MCF 10A (cell line): ENCODE measurements at regions not wholly inside any gene's neighbourhood (a gene's known extent, or its start where the extent isn't known, plus 50 kb on each side); places are given as distances from the start of the nearest gene placed in this dataset.

Source experiments
- BruUV-seq: library from RNA; stranded (reverse); fragments of 400-500 nt; replicated peaks from 2 replicates; lab custom pipeline; 2021; lab: Mats Ljungman, UMichigan
- CTCF ChIA-PET: fragments of 300-600 bp; sonication (Branson Sonifier 250); formaldehyde crosslinking; extraction: SDS; loops from one replicate; lab custom pipeline; 2021; ENCODE audit warnings: antibody characterized with exemption, inconsistent platforms; lab: Yijun Ruan, JAX
- POLR2A ChIA-PET: fragments of 300-600, 350-650 bp; sonication (Branson Sonifier 250); formaldehyde crosslinking; extraction: SDS; loops from one replicate; lab custom pipeline; 2020; ENCODE audit warnings: antibody characterized with exemption, inconsistent platforms; lab: Yijun Ruan, JAX
- DNase-seq: peaks from one replicate; pipeline ENCODE4 v3.0.0-alpha.2; 2018; ENCODE audit not compliant: unreplicated experiment
- H3K27ac Mint-ChIP-seq: one replicate; pipeline ENCODE4 v1.8.0; 2022; ENCODE audit warnings: mild to moderate bottlenecking, low read depth, mixed read lengths; ENCODE audit not compliant: unreplicated experiment
- H3K27me3 Mint-ChIP-seq: one replicate; pipeline ENCODE4 v1.8.0; 2022; ENCODE audit warnings: mixed read lengths; ENCODE audit not compliant: insufficient read depth, unreplicated experiment
- H3K36me3 Mint-ChIP-seq: one replicate; pipeline ENCODE4 v1.8.0; 2022; ENCODE audit warnings: mild to moderate bottlenecking, moderate library complexity, mixed read lengths; ENCODE audit not compliant: insufficient read depth, unreplicated experiment
- H3K4me1 Mint-ChIP-seq: one replicate; pipeline ENCODE4 v1.8.0; 2022; ENCODE audit warnings: mixed read lengths; ENCODE audit not compliant: insufficient read depth, unreplicated experiment
- H3K4me3 Mint-ChIP-seq: one replicate; pipeline ENCODE4 v1.8.0; 2022; ENCODE audit warnings: mild to moderate bottlenecking, moderate library complexity, mixed read lengths; ENCODE audit not compliant: unreplicated experiment
- H3K9me3 Mint-ChIP-seq: one replicate; pipeline ENCODE4 v1.8.0; 2022; ENCODE audit warnings: mixed read lengths; ENCODE audit not compliant: unreplicated experiment
- intact Hi-C: fragments of 100-400 bp; cut with micrococcal nuclease; formaldehyde crosslinking; loops from 2 replicates; pipeline ENCODE4 v1.14.1; 2022
- TF ChIP-seq, protein P1 (sequence below): fragments of 200-600 bp; IDR thresholded peaks from one replicate; pipeline ENCODE4 v1.8.0; 2022; ENCODE audit warnings: antibody characterized with exemption, mild to moderate bottlenecking; ENCODE audit not compliant: unreplicated experiment

DNA sequence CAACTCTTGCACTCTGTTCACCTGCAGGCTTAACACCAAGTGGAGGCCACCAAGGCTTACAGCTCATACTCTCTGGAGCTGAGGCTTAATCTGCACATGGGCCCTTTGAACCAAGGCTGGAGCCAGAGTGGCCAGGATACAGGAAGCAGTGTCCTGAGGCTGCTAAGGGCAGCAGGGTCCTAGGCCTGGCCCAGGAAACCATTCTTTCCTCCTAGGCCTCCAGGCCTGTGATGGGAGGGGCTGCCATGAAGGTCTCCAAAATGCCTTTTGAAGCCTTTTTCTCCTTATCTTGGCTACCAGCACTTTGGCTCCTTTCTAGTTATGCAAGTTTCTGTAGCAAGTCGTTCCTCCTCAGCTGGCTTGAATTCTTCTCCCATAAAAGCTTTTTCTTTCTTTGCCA lies 68.0 kb upstream of the GNAI1 start:
- no TSS peak for BruUV-seq
- intact Hi-C loops: loop anchor here (10.0 kb wide), 1 partner anchor 618 kb away; no protein-coding TSS in a partner anchor
- no peaks in the 10 kb centered on the region for H3K27me3 Mint-ChIP-seq
- no peak for DNase-seq
- H3K4me3 Mint-ChIP-seq: no peak overlapping the region
- no peaks in the 10 kb centered on the region for H3K4me1 Mint-ChIP-seq
- no peaks in the 10 kb centered on the region for H3K36me3 Mint-ChIP-seq
- TF ChIP-seq, protein P1, sequence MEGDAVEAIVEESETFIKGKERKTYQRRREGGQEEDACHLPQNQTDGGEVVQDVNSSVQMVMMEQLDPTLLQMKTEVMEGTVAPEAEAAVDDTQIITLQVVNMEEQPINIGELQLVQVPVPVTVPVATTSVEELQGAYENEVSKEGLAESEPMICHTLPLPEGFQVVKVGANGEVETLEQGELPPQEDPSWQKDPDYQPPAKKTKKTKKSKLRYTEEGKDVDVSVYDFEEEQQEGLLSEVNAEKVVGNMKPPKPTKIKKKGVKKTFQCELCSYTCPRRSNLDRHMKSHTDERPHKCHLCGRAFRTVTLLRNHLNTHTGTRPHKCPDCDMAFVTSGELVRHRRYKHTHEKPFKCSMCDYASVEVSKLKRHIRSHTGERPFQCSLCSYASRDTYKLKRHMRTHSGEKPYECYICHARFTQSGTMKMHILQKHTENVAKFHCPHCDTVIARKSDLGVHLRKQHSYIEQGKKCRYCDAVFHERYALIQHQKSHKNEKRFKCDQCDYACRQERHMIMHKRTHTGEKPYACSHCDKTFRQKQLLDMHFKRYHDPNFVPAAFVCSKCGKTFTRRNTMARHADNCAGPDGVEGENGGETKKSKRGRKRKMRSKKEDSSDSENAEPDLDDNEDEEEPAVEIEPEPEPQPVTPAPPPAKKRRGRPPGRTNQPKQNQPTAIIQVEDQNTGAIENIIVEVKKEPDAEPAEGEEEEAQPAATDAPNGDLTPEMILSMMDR: no peak
- POLR2A ChIA-PET: interaction anchor here (1.1 kb wide), 1 partner anchor 22 kb away, joined by 4 read pairs; no protein-coding TSS in a partner anchor
- H3K9me3 Mint-ChIP-seq: peaks cover 10% of the 10 kb centered on the region
- CTCF ChIA-PET: interaction anchor here (0.5 to 0.9 kb wide), 2 partner anchors 15 to 119 kb away, joined by 3 read pairs; no protein-coding TSS in a partner anchor
- no peak overlapping the region for H3K27ac Mint-ChIP-seq

DNA sequence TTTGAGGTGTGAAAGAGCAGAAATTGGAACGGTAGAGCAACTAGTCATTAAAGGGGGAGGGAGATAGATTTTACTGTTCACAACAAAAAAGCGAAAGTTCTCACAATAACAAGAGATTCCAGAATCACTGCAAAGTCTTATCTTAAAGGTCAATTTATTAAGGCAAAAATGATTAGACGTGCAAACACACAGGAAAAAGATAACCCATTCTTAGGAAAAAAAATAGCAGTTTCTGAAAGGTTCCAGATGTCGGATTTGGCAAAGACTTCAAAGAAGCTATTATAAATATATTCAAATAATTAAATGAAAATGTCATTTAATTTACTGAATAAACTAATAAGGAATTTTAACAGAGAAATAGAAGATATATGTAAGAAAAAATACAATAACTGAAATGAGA lies 70.8 kb upstream of the GNAI1 start:
- TF ChIP-seq, protein P1: no peak
- CTCF ChIA-PET: interaction anchor here (0.7 to 2.4 kb wide), 5 partner anchors 14 to 1501 kb away, joined by 3 to 5 read pairs (median 3); no protein-coding TSS in a partner anchor
- H3K27me3 Mint-ChIP-seq: no peaks in the 10 kb centered on the region
- H3K4me3 Mint-ChIP-seq: no peak overlapping the region
- no peak for DNase-seq
- H3K9me3 Mint-ChIP-seq: peaks cover 10% of the 10 kb centered on the region
- H3K36me3 Mint-ChIP-seq: no peaks in the 10 kb centered on the region
- no peaks in the 10 kb centered on the region for H3K4me1 Mint-ChIP-seq
- intact Hi-C loops: loop anchor here (5.0 to 10.0 kb wide), 2 partner anchors 593 to 621 kb away; no protein-coding TSS in a partner anchor
- H3K27ac Mint-ChIP-seq: no peak overlapping the region
- POLR2A ChIA-PET: no interaction called here
- no TSS peak for BruUV-seq

DNA sequence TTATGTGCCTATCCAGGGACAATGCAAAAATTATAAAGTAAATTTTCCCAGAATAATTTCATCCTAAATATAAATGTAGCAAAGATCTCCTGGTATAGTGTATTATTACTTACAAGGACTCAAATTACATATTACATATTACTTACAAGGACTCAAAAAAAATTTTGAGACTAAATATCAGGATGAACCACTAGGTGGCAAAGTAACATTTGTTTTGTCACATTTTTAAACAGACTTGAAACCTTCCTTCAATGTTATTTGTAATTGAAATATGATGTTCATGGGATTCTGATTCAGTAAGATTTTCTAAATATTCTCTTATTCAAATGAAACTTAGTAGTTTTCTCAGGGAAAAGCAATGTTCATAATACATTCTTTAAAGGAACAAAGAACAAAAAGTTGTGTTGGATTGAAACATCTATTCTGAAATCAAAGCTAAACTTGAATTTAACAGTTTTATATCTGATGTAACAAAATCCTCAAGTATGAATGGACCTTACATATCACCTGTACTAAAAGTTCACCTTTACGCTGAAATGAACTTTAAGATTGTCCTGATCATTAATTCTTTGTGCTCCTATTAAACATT lies 74.3 kb upstream of the GNAI1 start:
- TF ChIP-seq, protein P1: peak; percentile 46
- H3K36me3 Mint-ChIP-seq: no peaks in the 10 kb centered on the region
- H3K4me3 Mint-ChIP-seq: no peak overlapping the region
- peak; percentile 61 for DNase-seq
- ChIA-PET CTCF (interaction anchor here (0.6 to 3.2 kb wide), 17 partner anchors 10 to 1280 kb away, joined by 3 to 13 read pairs (median 4); partner anchors contain the start of gene GNAI1), POLR2A (interaction anchor here (1.0 kb wide), 2 partner anchors 29 to 74 kb away, joined by 3 to 4 read pairs; no protein-coding TSS in a partner anchor)
- no peaks in the 10 kb centered on the region for H3K27me3 Mint-ChIP-seq
- BruUV-seq: no TSS peak
- H3K9me3 Mint-ChIP-seq: no peaks in the 10 kb centered on the region
- no peaks in the 10 kb centered on the region for H3K4me1 Mint-ChIP-seq
- intact Hi-C loops: loop anchor here (1.0 to 10.0 kb wide), 5 partner anchors 74 to 624 kb away; partner anchors contain the start of gene GNAI1
- no peak overlapping the region for H3K27ac Mint-ChIP-seq

DNA sequence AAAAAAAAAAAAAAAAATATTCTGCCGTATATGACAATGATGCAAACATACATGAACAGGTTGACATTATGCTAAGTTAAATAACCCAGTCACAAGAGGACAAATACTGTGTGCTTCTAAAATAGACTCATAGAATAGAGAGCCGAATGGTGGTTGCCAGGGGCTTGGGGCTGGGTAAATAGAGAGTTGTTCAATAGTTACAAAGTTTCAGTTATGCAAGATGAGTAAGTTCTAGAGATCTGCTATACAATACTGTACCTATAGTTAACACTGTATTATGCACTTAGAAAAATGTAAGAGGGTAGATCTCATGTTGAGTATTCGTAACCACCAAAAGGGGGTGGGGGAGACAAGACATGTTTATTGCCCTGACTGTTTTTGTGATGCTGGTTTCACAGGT lies 77.1 kb upstream of the GNAI1 start:
- Mint-ChIP-seq H3K4me1 (peaks cover 6% of the 10 kb centered on the region), H3K36me3 (no peaks in the 10 kb centered on the region), H3K27ac (no peak overlapping the region), H3K4me3 (no peak overlapping the region), H3K9me3 (no peaks in the 10 kb centered on the region), H3K27me3 (no peaks in the 10 kb centered on the region)
- no TSS peak for BruUV-seq
- no peak for DNase-seq
- TF ChIP-seq, protein P1: no peak
- ChIA-PET POLR2A (no interaction called here), CTCF (interaction anchor here (0.6 to 1.1 kb wide), 3 partner anchors 9 to 723 kb away, joined by 3 read pairs; no protein-coding TSS in a partner anchor)
- intact Hi-C loops: no loop called here
